GM23338 (cell line): ENCODE measurements at regions not wholly inside any gene's neighbourhood (a gene's known extent, or its start where the extent isn't known, plus 50 kb on each side); places are given as distances from the start of the nearest gene placed in this dataset.

Experiments used
- ATAC-seq: fragments of 200-7000 bp; cut with Tn5 transposase; 3 replicates; pipeline ENCODE4 v1.9.1; 2020
- DNase-seq: peaks from one replicate; pipeline ENCODE4 v3.0.0-alpha.2; 2015; ENCODE audit warnings: low spot score
- H2AFZ ChIP-seq: fragments of 200-600 bp; sonication (generic); 2 replicates; pipeline ENCODE4 v1.8.0; 2016; ENCODE audit warnings: antibody characterized with exemption, mild to moderate bottlenecking, moderate library complexity
- H3F3A ChIP-seq: fragments of 200-600 bp; sonication (generic); replicated peaks from 2 replicates; pipeline ENCODE4 v1.8.0; 2017; ENCODE audit warnings: antibody characterized with exemption, mixed run types, low read depth
- H3K27ac ChIP-seq: fragments of 200-600 bp; sonication (generic); 2 replicates; pipeline ENCODE4 v1.6.1; 2016; ENCODE audit warnings: low read depth
- H3K27me3 ChIP-seq: fragments of 200-600 bp; sonication (generic); 2 replicates; pipeline ENCODE4 v1.8.0; 2016; ENCODE audit warnings: mild to moderate bottlenecking, mixed run types, moderate library complexity; ENCODE audit not compliant: insufficient read depth
- H3K36me3 ChIP-seq: fragments of 200-600 bp; sonication (generic); 2 replicates; pipeline ENCODE4 v1.8.0; 2016; ENCODE audit warnings: mild to moderate bottlenecking; ENCODE audit not compliant: insufficient read depth
- H3K4me1 ChIP-seq: fragments of 200-600 bp; sonication (generic); 2 replicates; pipeline ENCODE4 v1.8.0; 2016; ENCODE audit warnings: mild to moderate bottlenecking, moderate library complexity; ENCODE audit not compliant: insufficient read depth
- H3K4me2 ChIP-seq: fragments of 200-600 bp; sonication (generic); 2 replicates; pipeline ENCODE4 v1.7.1; 2017; ENCODE audit warnings: mixed run types
- H3K4me3 ChIP-seq: fragments of 200-600 bp; sonication (generic); 2 replicates; pipeline ENCODE4 v1.6.1; 2016; ENCODE audit warnings: mixed run types
- H3K79me2 ChIP-seq: fragments of 200-600 bp; sonication (generic); replicated peaks from 2 replicates; pipeline ENCODE4 v1.8.0; 2017; ENCODE audit warnings: mild to moderate bottlenecking; ENCODE audit not compliant: insufficient read depth
- H3K9me2 ChIP-seq: fragments of 200-600 bp; sonication (generic); 2 replicates; pipeline ENCODE4 v1.8.0; 2017; ENCODE audit not compliant: insufficient read depth
- H4K20me1 ChIP-seq: fragments of 200-600 bp; sonication (generic); replicated peaks from 2 replicates; pipeline ENCODE4 v1.8.0; 2017; ENCODE audit warnings: mild to moderate bottlenecking; ENCODE audit not compliant: insufficient read depth
- H3K27ac Mint-ChIP-seq: 2 replicates; pipeline ENCODE4 v1.8.0; 2020; ENCODE audit warnings: inconsistent platforms, mild to moderate bottlenecking, moderate library complexity, mixed read lengths
- H3K27me3 Mint-ChIP-seq: 3 replicates; pipeline ENCODE4 v1.8.0; 2022; ENCODE audit warnings: low read depth, mild to moderate bottlenecking, moderate library complexity, mixed read lengths, inconsistent platforms; ENCODE audit not compliant: insufficient read depth, poor library complexity
- H3K36me3 Mint-ChIP-seq: 3 replicates; pipeline ENCODE4 v1.8.0; 2021; ENCODE audit warnings: low read depth, mild to moderate bottlenecking, inconsistent platforms, moderate library complexity, mixed read lengths
- H3K4me1 Mint-ChIP-seq: 3 replicates; pipeline ENCODE4 v1.8.0; 2020; ENCODE audit warnings: mild to moderate bottlenecking, inconsistent platforms, mixed read lengths
- H3K4me3 Mint-ChIP-seq: 3 replicates; pipeline ENCODE4 v1.8.0; 2021; ENCODE audit warnings: moderate library complexity, mild to moderate bottlenecking, inconsistent platforms, mixed read lengths
- H3K9me3 Mint-ChIP-seq: 3 replicates; pipeline ENCODE4 v1.8.0; 2020; ENCODE audit warnings: moderate library complexity, mild to moderate bottlenecking, inconsistent platforms, mixed read lengths
- CREB1 ChIP-seq: fragments of 250-450 bp; sonication (Bioruptor Pico); IDR thresholded peaks from 2 replicates; pipeline ENCODE4 v1.5.0; 2020; ENCODE audit warnings: low read depth, mild to moderate bottlenecking, moderate library complexity
- CTCF ChIP-seq, 2 experiments: fragments of 200-600 bp in 1 of 2; sonication (generic) in 1 of 2; conservative IDR thresholded peaks; 2 replicates each; pipeline versions ENCODE4 v1.5.1 to v1.6.1; 2016 to 2017; ENCODE audit warnings: antibody characterized with exemption in 2 of 2, low read depth in 2 of 2, mild to moderate bottlenecking in 2 of 2, moderate library complexity in 1 of 2
- ETS1 ChIP-seq: IDR thresholded peaks from 2 replicates; pipeline ENCODE4 v1.6.1; 2016; ENCODE audit warnings: antibody characterized with exemption
- EZH2 ChIP-seq: fragments of 200-600 bp; sonication (generic); IDR thresholded peaks from one replicate; pipeline ENCODE4 v1.8.0; 2017; ENCODE audit warnings: antibody characterized with exemption, mild to moderate bottlenecking, low read depth; ENCODE audit not compliant: unreplicated experiment
- EZH2phosphoT487 ChIP-seq: fragments of 200-600 bp; sonication (generic); IDR thresholded peaks from one replicate; pipeline ENCODE4 v1.8.1; 2018; ENCODE audit warnings: antibody characterized with exemption; ENCODE audit not compliant: unreplicated experiment
- JUNB ChIP-seq: IDR thresholded peaks from one replicate; pipeline ENCODE4 v1.6.1; 2016; ENCODE audit warnings: antibody characterized with exemption; ENCODE audit not compliant: unreplicated experiment
- NANOG ChIP-seq: IDR thresholded peaks from 2 replicates; pipeline ENCODE4 v1.6.1; 2016; ENCODE audit warnings: antibody characterized with exemption, borderline replicate concordance
- POLR2AphosphoS5 ChIP-seq: IDR thresholded peaks from 2 replicates; pipeline ENCODE4 v1.6.1; 2016; ENCODE audit warnings: antibody characterized with exemption, low read depth
- REST ChIP-seq: IDR thresholded peaks from one replicate; pipeline ENCODE4 v1.6.1; 2018; ENCODE audit warnings: antibody characterized with exemption; ENCODE audit not compliant: unreplicated experiment
- STAT1 ChIP-seq: IDR thresholded peaks from one replicate; pipeline ENCODE4 v1.6.1; 2016; ENCODE audit warnings: antibody characterized with exemption; ENCODE audit not compliant: unreplicated experiment
- ZNF114 ChIP-seq: fragments of 250-450 bp; sonication (Bioruptor Pico); IDR thresholded peaks from 2 replicates; pipeline ENCODE4 v1.5.0; 2020; ENCODE audit warnings: mild to moderate bottlenecking, moderate library complexity
- ZNF331 ChIP-seq: fragments of 250-450 bp; sonication (Bioruptor Pico); IDR thresholded peaks from 2 replicates; pipeline ENCODE4 v1.5.0; 2020; ENCODE audit warnings: low read depth, mild to moderate bottlenecking, moderate library complexity
- ZNF462 ChIP-seq: fragments of 250-450 bp; sonication (Bioruptor Pico); IDR thresholded peaks from 2 replicates; pipeline ENCODE4 v1.5.0; 2020; ENCODE audit warnings: mild to moderate bottlenecking, moderate library complexity

- no peaks in the 10 kb centered on the region for H3K9me2 ChIP-seq
- no peak overlapping the region for H3K27ac Mint-ChIP-seq
- no peaks in the 10 kb centered on the region for H3K36me3 ChIP-seq
- peaks cover 3% of the 10 kb centered on the region for H3K27me3 Mint-ChIP-seq
- no peak for ATAC-seq
- no peaks in the 10 kb centered on the region for H3F3A ChIP-seq
- DNase-seq = no peak
- no peaks in the 10 kb centered on the region for H3K4me1 ChIP-seq
- peaks cover 4% of the 10 kb centered on the region; the same call in 1 of the 3 replicates for H3K4me1 Mint-ChIP-seq
- no peak overlapping the region for H3K27ac ChIP-seq
- H3K4me2 ChIP-seq = no peak overlapping the region
- H3K4me3 Mint-ChIP-seq = no peak overlapping the region
- no peaks in the 10 kb centered on the region; the same call in 2 of the 3 replicates for H3K9me3 Mint-ChIP-seq
- no peak overlapping the region for H3K4me3 ChIP-seq
- no peak for TF ChIP-seq ZNF462 (CRISPR knock-in tag)
- no peak for TF ChIP-seq CREB1 (CRISPR knock-in tag)
- no peak for TF ChIP-seq ZNF114 (CRISPR knock-in tag)
- no peak for TF ChIP-seq ZNF331
- TF ChIP-seq REST = no peak
- TF ChIP-seq JUNB = no peak
- TF ChIP-seq CTCF (conservative IDR thresholded peaks at IDR 0.05; ENCODE audit: low read depth in 2 of 2) = no peak
- no peak for TF ChIP-seq STAT1
- TF ChIP-seq NANOG = no peak
- TF ChIP-seq ETS1 = no peak
- TF ChIP-seq POLR2AphosphoS5 = no peak
- no peak for TF ChIP-seq EZH2
- TF ChIP-seq EZH2phosphoT487 = no peak
- no peaks in the 10 kb centered on the region for H3K27me3 ChIP-seq
- no peaks in the 10 kb centered on the region for H3K79me2 ChIP-seq
- H3K36me3 Mint-ChIP-seq = no peaks in the 10 kb centered on the region
- no peaks in the 10 kb centered on the region for H4K20me1 ChIP-seq
- no peak overlapping the region for H2AFZ ChIP-seq
Observed at GRCh38 chr10:8463853-8464252, 409.4 kb downstream of the GATA3 start.
